NCI-H2171 (cell line): ENCODE measurements at regions not wholly inside any gene's neighbourhood (a gene's known extent, or its start where the extent isn't known, plus 50 kb on each side); places are given as distances from the start of the nearest gene placed in this dataset.
A peak's percentile ranks its signal among the peaks of the same experiment; 100 is the strongest.
"Not testable (repeated sequence)": the region's sequence is repeated elsewhere in the genome, so short reads cannot be mapped to it uniquely, and the experiment has no call there.

Experiments
- DNase-seq: peaks from one replicate; lab custom pipeline; 2025; lab: John Stamatoyannopoulos, UW

DNA sequence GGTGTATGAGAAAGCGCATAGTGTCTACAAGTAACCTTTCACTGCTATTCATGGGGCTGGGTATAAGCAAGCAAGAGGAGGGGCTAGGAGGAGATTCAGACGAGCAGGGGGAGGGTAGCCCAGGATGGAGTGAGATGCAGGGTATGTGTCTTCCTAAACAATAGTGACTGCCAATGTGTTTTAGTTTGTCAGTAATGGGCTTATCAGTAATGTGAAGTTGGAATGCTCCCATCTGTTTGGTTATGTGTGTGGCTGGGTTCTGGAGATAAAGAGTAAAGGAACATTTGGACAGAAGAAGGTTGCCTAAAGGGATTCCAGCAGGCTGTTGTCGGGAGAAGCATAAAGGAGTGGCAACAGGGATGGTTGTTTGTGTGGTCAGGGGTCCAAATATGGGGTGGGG is 62.7 kb upstream of the EZR start:
- DNase-seq: not testable (repeated sequence)

DNA sequence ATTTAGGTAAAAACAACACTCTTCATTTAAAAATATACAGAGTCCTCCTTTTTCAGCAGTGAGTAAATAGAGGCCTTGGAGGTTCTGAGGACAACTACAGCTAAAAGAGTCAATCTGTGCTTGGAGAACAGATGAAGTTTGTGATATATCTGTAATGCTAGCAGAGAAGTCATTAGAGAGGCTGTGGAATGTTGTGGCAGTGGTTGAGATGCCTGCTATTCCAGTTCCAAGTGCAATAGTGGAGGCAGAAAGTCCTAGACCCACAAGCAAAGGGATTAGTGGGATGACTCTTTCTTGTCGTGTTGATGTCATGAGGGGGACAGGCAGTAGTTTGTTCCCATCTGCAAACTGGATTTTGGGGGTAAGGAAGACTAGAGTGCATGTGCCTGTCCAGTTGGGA is 62.1 kb upstream of the EZR start:
- not testable (repeated sequence) for DNase-seq

DNA sequence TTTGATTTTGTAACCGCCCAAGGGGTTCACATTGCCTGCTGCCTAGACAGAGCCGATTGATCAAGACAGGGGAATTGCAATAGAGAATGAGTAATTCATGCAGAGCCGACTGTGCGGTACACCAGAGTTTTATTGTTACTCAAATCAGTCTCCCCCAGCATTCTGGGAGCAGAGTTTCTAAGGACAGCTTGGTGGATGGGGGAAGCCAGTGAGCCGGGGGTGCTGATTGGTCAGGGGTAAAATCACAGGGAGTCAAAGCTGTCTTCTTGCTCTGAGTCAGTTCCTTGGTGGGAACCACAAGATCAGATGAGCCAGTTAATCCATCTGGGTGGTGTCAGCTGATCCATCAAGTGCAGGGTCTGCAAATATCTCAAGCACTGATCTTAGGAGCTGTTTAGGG is 60.0 kb upstream of the EZR start:
- no peak for DNase-seq

DNA sequence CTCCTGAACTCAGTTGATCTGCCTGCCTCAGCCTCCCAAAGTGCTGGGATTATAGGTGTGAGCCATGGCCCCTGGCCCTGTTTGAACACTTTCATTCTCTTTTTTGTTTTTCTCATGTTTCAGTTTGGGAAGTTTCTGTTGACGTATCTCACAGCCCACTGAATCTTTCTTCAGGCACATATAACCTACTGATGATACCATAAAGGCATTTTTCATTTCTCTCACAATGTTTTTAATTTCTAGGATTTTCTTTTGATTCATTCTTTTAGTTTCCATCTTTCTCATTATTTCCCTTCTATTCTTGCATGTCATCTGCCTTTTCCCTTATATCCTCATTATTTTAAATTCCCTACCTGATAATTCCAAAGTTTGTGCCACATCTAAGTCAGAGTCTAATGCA is 58.5 kb upstream of the EZR start:
- no peak for DNase-seq

DNA sequence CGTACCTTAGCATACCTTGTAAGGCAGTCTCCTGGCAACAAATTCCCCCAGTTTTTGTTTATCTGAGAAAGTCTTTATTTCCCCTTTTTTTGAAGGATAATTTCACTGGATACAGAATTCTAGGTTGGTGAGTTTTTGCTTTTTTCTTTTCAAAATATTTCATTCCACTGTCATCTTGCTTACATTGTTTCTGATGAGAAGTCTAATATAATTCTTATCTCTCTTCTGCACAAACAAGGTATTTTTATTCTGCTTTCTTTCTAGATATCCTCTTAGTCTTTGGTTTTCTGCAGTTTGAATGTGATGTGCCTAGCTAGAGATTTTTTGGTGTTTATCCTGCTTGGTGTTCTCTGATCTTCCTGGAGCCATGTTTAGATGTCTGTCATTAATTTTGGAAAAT is 57.7 kb upstream of the EZR start:
- DNase-seq: no peak

DNA sequence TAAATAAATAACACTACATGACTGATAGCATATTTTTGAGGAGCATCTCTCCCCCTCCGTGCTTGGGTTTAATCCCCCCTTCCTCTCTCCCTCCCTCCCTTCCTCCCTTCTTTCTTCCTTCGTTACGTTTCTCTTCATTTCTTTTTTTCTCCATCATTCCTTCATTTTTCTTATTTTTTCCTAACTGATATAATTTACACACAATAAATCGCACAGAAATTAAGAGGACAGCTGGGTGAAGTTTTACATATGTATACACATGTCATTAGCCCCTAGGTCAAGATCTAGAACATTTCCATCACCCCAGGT is 51.4 kb upstream of the EZR start:
- DNase-seq: no peak

DNA sequence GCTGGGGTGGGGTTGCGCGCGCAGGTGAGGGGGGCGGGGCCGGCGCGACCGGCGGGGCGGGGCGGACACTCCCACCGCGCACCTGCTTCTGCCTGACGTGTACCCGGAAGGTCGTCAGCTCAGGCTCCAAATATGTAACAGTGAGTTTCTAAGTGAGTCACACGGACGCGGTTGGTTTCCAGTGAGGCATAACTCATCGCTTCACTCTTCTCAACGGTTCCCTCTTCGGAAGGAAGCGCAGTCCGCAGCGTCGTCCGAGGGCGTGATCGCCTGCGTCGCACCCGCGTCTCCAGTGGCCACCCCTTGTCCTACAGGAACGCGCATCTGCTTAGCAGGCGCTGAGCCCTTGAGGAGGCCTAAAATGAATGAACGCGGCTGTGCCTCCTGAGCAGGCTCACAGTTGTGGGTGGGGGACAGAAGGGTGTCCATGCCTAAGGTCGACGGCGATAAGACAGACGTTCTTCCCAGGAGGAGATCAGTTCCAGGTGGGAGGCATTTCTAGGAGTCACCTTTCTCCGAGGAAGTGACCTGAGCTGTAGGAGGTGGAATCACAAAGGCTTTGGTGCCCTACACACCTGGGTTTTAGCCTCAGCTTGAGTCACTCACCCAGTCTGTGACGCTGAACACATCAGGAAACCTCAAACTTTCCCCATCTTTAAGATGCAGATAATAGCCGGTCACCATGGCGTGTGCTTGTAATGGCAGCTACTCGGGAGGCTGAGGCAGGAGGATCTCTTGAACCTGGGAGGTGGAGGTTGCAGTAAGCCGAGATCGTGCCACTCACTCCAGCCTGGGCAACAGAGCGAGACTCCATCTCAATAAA is 50.9 kb upstream of the EZR start:
- DNase-seq: peak; percentile 98

DNA sequence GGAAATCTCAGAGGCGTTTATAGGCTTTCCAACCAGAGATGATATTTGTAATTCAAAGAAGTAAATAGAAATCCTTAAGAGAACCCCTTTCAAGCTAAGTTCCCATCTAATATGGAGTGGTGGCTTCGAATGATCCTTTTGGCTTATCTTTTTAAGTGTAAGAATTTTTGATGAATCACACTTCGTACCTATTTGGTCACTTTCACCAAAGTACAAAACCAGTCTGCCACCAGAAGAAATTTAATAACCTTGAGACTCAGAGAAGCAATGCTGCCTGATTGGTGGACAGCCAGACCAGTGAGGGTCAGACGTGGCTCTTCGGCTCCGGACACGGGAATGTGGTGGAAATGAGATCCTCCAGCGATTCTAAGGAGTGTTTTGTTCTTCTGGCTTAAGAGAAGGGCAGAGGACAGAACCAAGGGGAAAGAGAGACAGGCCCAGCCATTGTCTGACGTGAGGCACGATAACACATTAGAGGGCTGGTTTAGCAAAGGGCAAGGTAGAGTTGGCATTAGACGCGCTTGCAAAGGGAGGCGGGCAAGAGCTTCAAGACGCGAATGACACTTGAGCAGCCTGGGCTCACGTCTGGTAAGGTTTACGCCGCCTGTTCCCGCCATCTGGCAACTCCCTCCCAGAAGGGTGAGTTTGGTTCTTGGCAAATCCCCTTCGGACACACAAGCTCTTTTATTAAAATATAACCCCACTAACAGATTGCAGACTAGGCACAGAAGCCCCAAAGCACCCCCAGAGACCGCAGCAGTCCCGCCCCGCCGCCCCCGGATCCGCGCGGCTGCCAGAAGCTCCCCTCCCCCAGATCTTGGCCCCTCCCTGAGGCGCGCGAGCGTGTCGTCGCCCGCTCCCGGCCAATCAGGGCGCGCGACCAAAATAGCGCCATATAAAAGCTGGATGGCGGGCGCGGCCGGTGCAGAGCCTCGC is 50.0 kb upstream of the EZR start:
- DNase-seq: peak; percentile 98
